Fibroblast of the aortic adventitia (primary cell): ENCODE measurements at regions not wholly inside any gene's neighbourhood (a gene's known extent, or its start where the extent isn't known, plus 50 kb on each side); places are given as distances from the start of the nearest gene placed in this dataset.

ENCODE experiments used
- DNase-seq: peaks from one replicate; pipeline ENCODE4 v3.0.0-alpha.2; 2010; ENCODE audit warnings: low read depth
- H3K4me3 ChIP-seq: 2 replicates; pipeline ENCODE4 v1.5.1; 2011; ENCODE audit warnings: low read depth, mild to moderate bottlenecking, control low read depth, low read length, moderate library complexity
- CTCF ChIP-seq: IDR thresholded peaks from 2 replicates; pipeline ENCODE4 v1.5.1; 2011; ENCODE audit warnings: mild to moderate bottlenecking, low read length, control low read depth, inconsistent platforms; ENCODE audit not compliant: insufficient read depth

- no peak for DNase-seq
- no peak overlapping the region for H3K4me3 ChIP-seq
- no peak for TF ChIP-seq CTCF
These were observed 712.9 kb downstream of the SORCS3 start for GRCh38 chr10:105354010-105354409.

DNA sequence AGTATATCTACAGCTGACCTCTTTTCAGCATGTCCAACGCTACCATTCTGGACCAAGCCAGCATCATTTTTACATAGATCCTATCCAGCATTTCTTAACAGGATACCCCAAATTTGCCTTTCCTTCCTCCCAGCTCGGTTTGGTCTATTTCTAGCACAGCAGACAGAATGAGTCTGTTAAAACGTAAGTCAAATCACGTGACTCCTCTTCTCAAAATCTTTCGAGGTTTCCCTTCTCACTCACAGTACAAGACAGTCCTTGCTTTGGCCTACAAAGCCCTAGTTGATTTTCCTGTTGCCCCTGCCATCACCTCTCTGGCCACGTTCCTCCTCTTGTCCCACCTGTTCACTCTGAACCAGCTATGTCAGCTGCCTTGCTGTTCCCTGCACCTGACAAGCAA is 711.7 kb downstream of the SORCS3 start:
- no peak for TF ChIP-seq CTCF
- H3K4me3 ChIP-seq: no peak overlapping the region
- no peak for DNase-seq

- DNase-seq: no peak
- no peak for TF ChIP-seq CTCF
- H3K4me3 ChIP-seq: no peak overlapping the region
These were observed 711.2 kb downstream of the SORCS3 start for GRCh38 chr10:105352281-105352680.

GRCh38 chr10:105351187-105351586 is 710.1 kb downstream of the SORCS3 start:
- no peak for DNase-seq
- TF ChIP-seq CTCF: no peak

DNA sequence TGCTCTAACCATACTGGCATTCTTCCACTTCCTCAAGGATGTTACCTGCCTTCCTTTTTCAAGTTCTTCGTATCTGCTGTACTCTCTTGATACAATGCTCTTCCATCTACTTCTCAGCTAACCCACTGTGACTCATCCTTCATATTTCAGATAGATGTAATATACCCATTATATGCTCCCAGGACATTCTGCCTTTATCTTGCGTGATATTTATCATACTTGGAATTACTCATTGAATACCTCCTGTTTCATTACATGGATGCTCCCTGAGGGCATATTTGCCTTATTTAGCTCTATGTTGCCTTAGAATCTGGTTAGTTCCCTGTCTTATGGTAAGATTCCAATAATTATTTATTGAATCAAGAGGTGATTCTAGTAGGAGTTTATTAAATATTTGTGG is 706.4 kb downstream of the SORCS3 start:
- peak; percentile 39 for DNase-seq
- no peak for TF ChIP-seq CTCF

More at GRCh38 chr10:105351187-105351586, 710.1 kb downstream of the SORCS3 start:
- no peak overlapping the region for H3K4me3 ChIP-seq

GRCh38 chr10:105342606-105343005 is 701.5 kb downstream of the SORCS3 start:
- DNase-seq: no peak
- H3K4me3 ChIP-seq: no peak overlapping the region
- TF ChIP-seq CTCF: no peak

More for the DNA sequence above, 706.4 kb downstream of the SORCS3 start:
- H3K4me3 ChIP-seq: no peak overlapping the region

- no peak overlapping the region for H3K4me3 ChIP-seq
- DNase-seq: no peak
- no peak for TF ChIP-seq CTCF
These were observed 698.6 kb downstream of the SORCS3 start for GRCh38 chr10:105339669-105340068.
